ENCODE measurements at regions not wholly inside any gene's neighbourhood (a gene's known extent, or its start where the extent isn't known, plus 50 kb on each side); places are given as distances from the start of the nearest gene placed in this dataset.
A peak's percentile ranks its signal among the peaks of the same experiment; 100 is the strongest.

- Histone ChIP-seq H3K4me3 (no peak overlapping the region), H3K4me1 (ENCODE audit: low read depth) (peaks cover 3% of the 10 kb centered on the region), H3K27me3 (no peaks in the 10 kb centered on the region), H3K27ac (no peak overlapping the region), H3K9me3 (ENCODE audit: low read depth) (no peaks in the 10 kb centered on the region), H3K36me3 (no peaks in the 10 kb centered on the region)
- peak in 1 of 2 donors; percentile 68 for DNase-seq (ENCODE audit: low read depth in 1 of 2, low spot score in 1 of 2)
- TF ChIP-seq CTCF (IDR thresholded peaks at IDR 0.05; ENCODE audit: low read depth, low read length) = no peak
These were observed 351.5 kb upstream of the KCNN2 start for GRCh38 chr5:114010362-114010761.

GRCh38 chr5:114018186-114018585, 343.7 kb upstream of the KCNN2 start:
- Histone ChIP-seq H3K27me3 (no peaks in the 10 kb centered on the region), H3K4me3 (no peak overlapping the region), H3K27ac (no peak overlapping the region), H3K36me3 (no peaks in the 10 kb centered on the region), H3K4me1 (ENCODE audit: low read depth) (no peaks in the 10 kb centered on the region), H3K9me3 (ENCODE audit: low read depth) (no peaks in the 10 kb centered on the region)
- TF ChIP-seq CTCF (IDR thresholded peaks at IDR 0.05; ENCODE audit: low read depth, low read length) = no peak
- DNase-seq (ENCODE audit: low read depth in 1 of 2, low spot score in 1 of 2) = peak in 1 of 2 donors; percentile 45

- Histone ChIP-seq H3K36me3 (no peaks in the 10 kb centered on the region), H3K4me3 (no peak overlapping the region), H3K4me1 (ENCODE audit: low read depth) (no peaks in the 10 kb centered on the region), H3K9me3 (ENCODE audit: low read depth) (no peaks in the 10 kb centered on the region), H3K27me3 (no peaks in the 10 kb centered on the region), H3K27ac (no peak overlapping the region)
- DNase-seq (ENCODE audit: low read depth in 1 of 2, low spot score in 1 of 2) = no peak
- TF ChIP-seq CTCF (IDR thresholded peaks at IDR 0.05; ENCODE audit: low read depth, low read length) = no peak
These were observed 323.1 kb upstream of the KCNN2 start for GRCh38 chr5:114038756-114039155.

- DNase-seq (ENCODE audit: low read depth in 1 of 2, low spot score in 1 of 2) = no peak
- no peak overlapping the region for H3K4me3 ChIP-seq
- H3K36me3 ChIP-seq = no peaks in the 10 kb centered on the region
- H3K27ac ChIP-seq = no peak overlapping the region
- peaks cover 27% of the 10 kb centered on the region for H3K4me1 ChIP-seq (ENCODE audit: low read depth)
- no peak for TF ChIP-seq CTCF (IDR thresholded peaks at IDR 0.05; ENCODE audit: low read depth, low read length)
- H3K27me3 ChIP-seq = no peaks in the 10 kb centered on the region
- no peaks in the 10 kb centered on the region for H3K9me3 ChIP-seq (ENCODE audit: low read depth)
These were observed 311.8 kb upstream of the KCNN2 start for GRCh38 chr5:114050087-114050486.

- H3K27me3 ChIP-seq = no peaks in the 10 kb centered on the region
- no peaks in the 10 kb centered on the region for H3K36me3 ChIP-seq
- H3K4me1 ChIP-seq (ENCODE audit: low read depth) = peaks cover 42% of the 10 kb centered on the region
- peak overlapping the region; percentile 44 for H3K27ac ChIP-seq
- no peak for DNase-seq (ENCODE audit: low read depth in 1 of 2, low spot score in 1 of 2)
- no peaks in the 10 kb centered on the region for H3K9me3 ChIP-seq (ENCODE audit: low read depth)
- TF ChIP-seq CTCF (IDR thresholded peaks at IDR 0.05; ENCODE audit: low read depth, low read length) = no peak
- no peak overlapping the region for H3K4me3 ChIP-seq
These were observed 308.5 kb upstream of the KCNN2 start for GRCh38 chr5:114053372-114053771.

- Histone ChIP-seq H3K27ac (peak overlapping the region; percentile 88), H3K9me3 (ENCODE audit: low read depth) (no peaks in the 10 kb centered on the region), H3K36me3 (no peaks in the 10 kb centered on the region), H3K27me3 (no peaks in the 10 kb centered on the region), H3K4me1 (ENCODE audit: low read depth) (peaks cover 42% of the 10 kb centered on the region), H3K4me3 (peak overlapping the region; percentile 41)
- no peak for DNase-seq (ENCODE audit: low read depth in 1 of 2, low spot score in 1 of 2)
- no peak for TF ChIP-seq CTCF (IDR thresholded peaks at IDR 0.05; ENCODE audit: low read depth, low read length)
These were observed 307.3 kb upstream of the KCNN2 start for GRCh38 chr5:114054594-114054993.
